CD14-positive monocyte (primary cell): ENCODE measurements at regions not wholly inside any gene's neighbourhood (a gene's known extent, or its start where the extent isn't known, plus 50 kb on each side); places are given as distances from the start of the nearest gene placed in this dataset.

ENCODE experiments used
- DNase-seq, 3 donors: peaks; one replicate each; pipeline ENCODE4 v3.0.0-alpha.2; 2011 to 2022
- H2AFZ ChIP-seq: 2 replicates; pipeline ENCODE4 v1.6.0; 2012; ENCODE audit warnings: mild to moderate bottlenecking, low read depth, low read length, inconsistent platforms; ENCODE audit not compliant: insufficient read depth, poor library complexity, severe bottlenecking
- H3K27ac ChIP-seq, 2 donors: 1 replicate in 1 of 2; 2 replicates in 1 of 2; pipeline ENCODE4 v1.5.1; 2012 to 2013; ENCODE audit warnings: low read length in 2 of 2, control low read depth in 1 of 2, inconsistent platforms in 1 of 2, low read depth in 1 of 2, mild to moderate bottlenecking in 1 of 2
- H3K27me3 ChIP-seq, 2 donors: one replicate each; pipeline versions ENCODE4 v1.6.0 to v1.6.1; 2011 to 2013; ENCODE audit warnings: low read length in 2 of 2; ENCODE audit not compliant: control insufficient read depth in 2 of 2, insufficient read depth in 2 of 2
- H3K36me3 ChIP-seq, 2 donors: replicated peaks in 1 of 2; 1 replicate in 1 of 2; 2 replicates in 1 of 2; pipeline versions ENCODE4 v1.5.1 to v1.6.1; 2012 to 2013; ENCODE audit warnings: low read length in 2 of 2, control low read depth in 1 of 2, inconsistent platforms in 1 of 2, mild to moderate bottlenecking in 1 of 2; ENCODE audit not compliant: insufficient read depth in 2 of 2, control insufficient read depth in 1 of 2
- H3K4me1 ChIP-seq, 2 donors: 1 replicate in 1 of 2; 2 replicates in 1 of 2; pipeline versions ENCODE4 v1.5.1 to v1.6.1; 2012 to 2013; ENCODE audit warnings: low read length in 2 of 2, control low read depth in 1 of 2, inconsistent platforms in 1 of 2, mild to moderate bottlenecking in 1 of 2, moderate library complexity in 1 of 2; ENCODE audit not compliant: insufficient read depth in 2 of 2, control insufficient read depth in 1 of 2
- H3K4me2 ChIP-seq: replicated peaks from 2 replicates; pipeline ENCODE3; 2012; ENCODE audit warnings: low read length, moderate library complexity, mild to moderate bottlenecking; ENCODE audit not compliant: poor library complexity, severe bottlenecking; ENCODE audit errors: extremely low read depth
- H3K4me3 ChIP-seq, 3 experiments: fragments of 200-600 bp in 1 of 3; sonication (generic) in 1 of 3; replicated peaks in 1 of 3; 1 replicate in 2 of 3; 2 replicates in 1 of 3; pipeline ENCODE4 v1.5.1; 2011 to 2013; ENCODE audit warnings: low read length in 3 of 3, mild to moderate bottlenecking in 3 of 3, control low read depth in 2 of 3, low read depth in 2 of 3, inconsistent platforms in 1 of 3, moderate library complexity in 1 of 3
- H3K79me2 ChIP-seq: 2 replicates; pipeline ENCODE4 v1.6.0; 2012; ENCODE audit warnings: mild to moderate bottlenecking, control low read depth, inconsistent platforms, low read length, moderate library complexity; ENCODE audit not compliant: insufficient read depth
- H3K9ac ChIP-seq: 2 replicates; pipeline ENCODE4 v1.6.0; 2017; ENCODE audit warnings: low read length, mild to moderate bottlenecking; ENCODE audit not compliant: insufficient read depth, poor library complexity, severe bottlenecking
- H3K9me3 ChIP-seq, 2 donors: replicated peaks in 1 of 2; 1 replicate in 1 of 2; 2 replicates in 1 of 2; pipeline versions ENCODE4 v1.5.1 to v1.6.1; 2012 to 2013; ENCODE audit warnings: low read length in 2 of 2, control low read depth in 1 of 2; ENCODE audit not compliant: control insufficient read depth in 1 of 2, insufficient read depth in 1 of 2
- H4K20me1 ChIP-seq: 2 replicates; pipeline ENCODE4 v1.6.0; 2012; ENCODE audit warnings: mild to moderate bottlenecking, low read length, control low read depth, moderate library complexity; ENCODE audit not compliant: insufficient read depth
- H3K27ac Mint-ChIP-seq, 7 donors: one replicate each; pipeline ENCODE4 v1.8.0; 2020; ENCODE audit warnings: mild to moderate bottlenecking in 7 of 7, mixed read lengths in 7 of 7, moderate library complexity in 6 of 7, inconsistent platforms in 2 of 7
- H3K27me3 Mint-ChIP-seq, 3 donors: one replicate each; pipeline ENCODE4 v1.8.0; 2021 to 2022; ENCODE audit warnings: low read depth in 3 of 3, mild to moderate bottlenecking in 3 of 3, mixed read lengths in 3 of 3, moderate library complexity in 3 of 3, inconsistent platforms in 1 of 3
- H3K36me3 Mint-ChIP-seq, 2 donors: one replicate each; pipeline ENCODE4 v1.8.0; 2020; ENCODE audit warnings: mixed read lengths in 2 of 2, inconsistent platforms in 1 of 2, mild to moderate bottlenecking in 1 of 2
- H3K4me1 Mint-ChIP-seq: one replicate; pipeline ENCODE4 v1.8.0; 2020; ENCODE audit warnings: mild to moderate bottlenecking, mixed read lengths
- H3K4me3 Mint-ChIP-seq, 2 donors: one replicate each; pipeline ENCODE4 v1.8.0; 2020; ENCODE audit warnings: mild to moderate bottlenecking in 2 of 2, mixed read lengths in 2 of 2, moderate library complexity in 1 of 2
- H3K9me3 Mint-ChIP-seq, 7 donors: one replicate each; pipeline ENCODE4 v1.8.0; 2020 to 2022; ENCODE audit warnings: mixed read lengths in 7 of 7, mild to moderate bottlenecking in 6 of 7, moderate library complexity in 6 of 7, inconsistent platforms in 2 of 7
- CTCF ChIP-seq: fragments of 200-600 bp; IDR thresholded peaks from one replicate; pipeline ENCODE4 v1.8.0; 2022; ENCODE audit warnings: antibody characterized with exemption, mild to moderate bottlenecking
- WGBS: methylation state at CpG from one replicate; pipeline ENCODE4 v1.1.5; 2013; ENCODE audit warnings: missing lambda C conversion rate; ENCODE audit not compliant: insufficient coverage; 5-methylcytosine and 5-hydroxymethylcytosine counted together
- intact Hi-C, 2 donors: fragments of 100-400 bp; cut with micrococcal nuclease; formaldehyde crosslinking; loops; one replicate each; pipeline versions ENCODE4 v1.15.0 to v1.15.1; 2023

- Mint-ChIP-seq H3K36me3 (peaks cover 0 to 5% of the 10 kb centered on the region in 2 donors), H3K4me1 (peaks cover 51% of the 10 kb centered on the region), H3K27me3 (peaks cover 0 to 2% (median 0%) of the 10 kb centered on the region in 3 donors), H3K4me3 (no peak overlapping the region), H3K27ac (no peak overlapping the region), H3K9me3 (peaks cover 0 to 3% (median 2%) of the 10 kb centered on the region in 7 donors)
- no CpG with 5 or more reads among the region's 1 CpG for WGBS
- Histone ChIP-seq H2AFZ (no peak overlapping the region), H3K79me2 (no peaks in the 10 kb centered on the region), H3K36me3 (no peaks in the 10 kb centered on the region), H3K4me2 (no peak overlapping the region), H3K4me3 (no peak overlapping the region), H3K27me3 (no peaks in the 10 kb centered on the region), H4K20me1 (no peaks in the 10 kb centered on the region), H3K27ac (peak overlapping the region in 1 of 2 donors; percentile 91), H3K4me1 (peaks cover 50 to 51% of the 10 kb centered on the region in 2 donors), H3K9ac (no peak overlapping the region), H3K9me3 (no peaks in the 10 kb centered on the region)
- no peak for TF ChIP-seq CTCF
- no peak for DNase-seq
- intact Hi-C loops = loop anchor here in 1 of 2 donors (5.0 kb wide), 1 partner anchor 42 kb away; no protein-coding TSS in a partner anchor
These were observed 211.2 kb upstream of the EEA1 start for GRCh38 chr12:93140325-93140724.

GRCh38 chr12:93140801-93141200, 211.7 kb upstream of the EEA1 start:
- Histone ChIP-seq H3K27ac (no peak overlapping the region), H3K79me2 (no peaks in the 10 kb centered on the region), H2AFZ (no peak overlapping the region), H3K4me3 (no peak overlapping the region), H3K4me1 (peaks cover 45 to 46% of the 10 kb centered on the region in 2 donors), H3K9me3 (no peaks in the 10 kb centered on the region), H4K20me1 (no peaks in the 10 kb centered on the region), H3K27me3 (no peaks in the 10 kb centered on the region), H3K36me3 (no peaks in the 10 kb centered on the region), H3K4me2 (no peak overlapping the region), H3K9ac (no peak overlapping the region)
- H3K36me3 Mint-ChIP-seq = peaks cover 0 to 5% of the 10 kb centered on the region in 2 donors
- H3K4me3 Mint-ChIP-seq = no peak overlapping the region
- WGBS = 97% methylated on average over 6 of the region's 6 CpGs
- TF ChIP-seq CTCF = no peak
- peaks cover 46% of the 10 kb centered on the region for H3K4me1 Mint-ChIP-seq
- peaks cover 0 to 2% (median 0%) of the 10 kb centered on the region in 3 donors for H3K27me3 Mint-ChIP-seq
- intact Hi-C loops = loop anchor here in 1 of 2 donors (5.0 kb wide), 1 partner anchor 42 kb away; no protein-coding TSS in a partner anchor
- DNase-seq = no peak
- no peak overlapping the region for H3K27ac Mint-ChIP-seq
- H3K9me3 Mint-ChIP-seq = peaks cover 0 to 3% (median 2%) of the 10 kb centered on the region in 7 donors
